SH-SY5Y (cell line): ENCODE measurements at regions not wholly inside any gene's neighbourhood (a gene's known extent, or its start where the extent isn't known, plus 50 kb on each side); places are given as distances from the start of the nearest gene placed in this dataset.

ENCODE experiments used
- GATA2 ChIP-seq: IDR thresholded peaks from 2 replicates; pipeline ENCODE4 v1.6.1; 2011; ENCODE audit warnings: mild to moderate bottlenecking, low read depth, low read length
- GATA3 ChIP-seq: IDR thresholded peaks from 2 replicates; pipeline ENCODE4 v1.6.1; 2011; ENCODE audit warnings: low read depth, mild to moderate bottlenecking, low read length, moderate library complexity

GRCh38 chr3:64363842-64364241 lies 138.6 kb upstream of the PRICKLE2 start:
- TF ChIP-seq GATA3 (no peak), GATA2 (no peak)
